NCI-H2196 (cell line): ENCODE measurements at regions not wholly inside any gene's neighbourhood (a gene's known extent, or its start where the extent isn't known, plus 50 kb on each side); places are given as distances from the start of the nearest gene placed in this dataset.
"Not testable (repeated sequence)": the region's sequence is repeated elsewhere in the genome, so short reads cannot be mapped to it uniquely, and the experiment has no call there.

ENCODE experiments used
- DNase-seq: peaks from one replicate; lab custom pipeline; 2025; ENCODE audit not compliant: unreplicated experiment; lab: John Stamatoyannopoulos, UW

DNA sequence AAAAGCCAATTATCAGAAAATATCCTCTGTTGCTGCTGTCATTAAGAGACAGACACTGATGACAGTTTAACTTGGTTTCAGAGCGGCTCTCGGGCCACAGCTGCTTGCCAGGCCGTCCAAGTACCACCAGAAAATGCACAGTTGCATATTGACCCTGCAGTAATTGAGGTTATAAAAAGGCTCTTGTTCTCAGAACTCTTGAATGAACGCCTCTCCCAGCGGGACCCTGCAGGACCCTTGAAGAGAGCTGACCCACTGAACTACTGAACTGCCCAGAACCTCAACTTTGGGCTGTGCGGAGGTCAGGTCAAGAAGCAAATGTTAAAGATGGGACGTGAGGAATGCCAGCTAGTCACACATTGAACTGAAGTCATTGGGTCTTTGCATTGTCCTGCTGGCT is 1559.0 kb upstream of the SLC10A2 start:
- no peak for DNase-seq

DNA sequence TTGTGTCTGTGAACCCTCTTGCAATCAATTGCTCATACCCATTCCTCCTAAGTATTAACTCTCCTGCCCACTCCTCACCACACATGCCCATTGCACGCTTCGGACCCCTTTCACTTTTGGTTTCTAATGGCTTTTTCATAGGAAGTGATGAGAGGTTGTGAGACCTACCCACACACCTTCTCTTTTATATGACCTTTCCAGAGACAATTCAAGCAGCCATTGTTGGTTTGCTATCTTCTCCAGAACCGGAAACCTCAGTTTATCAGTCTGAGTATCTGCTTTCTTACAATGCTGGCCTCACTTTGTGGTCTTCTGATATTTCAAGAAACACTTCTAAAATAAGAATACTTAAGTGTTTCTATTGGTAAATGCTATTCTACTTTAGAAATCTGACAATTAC is 1550.8 kb upstream of the SLC10A2 start:
- no peak for DNase-seq

DNA sequence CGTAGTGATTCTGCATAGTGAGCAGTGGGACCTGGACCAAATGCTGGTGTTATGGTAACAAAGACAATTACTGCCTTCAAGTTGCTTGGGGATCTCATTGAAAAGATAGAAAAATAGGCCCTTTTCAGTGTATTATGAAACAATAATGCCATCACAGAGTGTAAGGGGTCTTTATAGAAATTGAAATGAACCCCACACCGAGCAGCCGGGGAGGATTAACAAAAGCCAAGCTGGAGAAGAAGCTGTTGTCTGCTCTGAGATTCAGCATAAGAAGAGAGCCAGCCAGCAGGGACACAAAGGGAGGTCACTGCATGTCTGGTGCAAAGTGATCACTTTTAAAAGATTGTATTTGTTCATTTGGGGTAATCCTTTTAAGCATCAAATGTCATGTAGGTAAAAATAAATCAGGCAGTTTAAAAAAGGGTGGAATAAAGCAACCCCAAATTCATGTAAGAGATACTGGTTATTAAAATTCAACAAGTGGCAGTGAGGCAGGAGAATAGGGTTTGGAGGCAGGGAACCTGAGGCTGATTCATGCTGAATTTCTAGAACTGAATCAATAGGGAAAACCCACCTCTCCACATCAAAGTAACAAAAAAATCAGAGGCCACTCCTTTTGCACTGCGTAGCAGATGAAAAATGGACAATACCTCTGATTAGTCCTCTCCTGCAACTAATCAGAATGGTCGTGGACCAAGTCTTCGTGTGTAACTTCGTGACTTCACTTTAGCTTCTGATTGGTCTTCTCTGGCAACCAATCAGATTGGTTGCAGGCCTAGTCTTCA is 1548.3 kb upstream of the SLC10A2 start:
- no peak for DNase-seq

DNA sequence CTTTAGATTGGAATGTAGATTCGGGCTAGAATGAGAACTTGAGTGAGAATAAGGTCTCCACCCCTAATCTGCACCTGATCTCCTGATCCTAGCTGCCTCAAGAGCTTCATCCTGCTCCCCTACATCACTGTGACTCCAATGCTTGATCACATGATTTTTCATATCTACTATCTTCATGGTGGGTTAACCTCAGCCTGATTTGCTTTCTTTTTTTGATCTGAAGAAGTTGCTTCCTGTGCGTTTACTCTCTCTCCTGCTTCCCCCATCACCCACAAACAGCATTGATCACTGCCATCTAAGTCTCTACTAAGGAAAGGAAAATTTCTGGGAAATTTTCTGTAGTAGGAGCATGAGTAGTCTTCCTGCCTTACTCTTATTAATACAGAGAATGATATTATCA is 1542.1 kb upstream of the SLC10A2 start:
- DNase-seq = no peak

DNA sequence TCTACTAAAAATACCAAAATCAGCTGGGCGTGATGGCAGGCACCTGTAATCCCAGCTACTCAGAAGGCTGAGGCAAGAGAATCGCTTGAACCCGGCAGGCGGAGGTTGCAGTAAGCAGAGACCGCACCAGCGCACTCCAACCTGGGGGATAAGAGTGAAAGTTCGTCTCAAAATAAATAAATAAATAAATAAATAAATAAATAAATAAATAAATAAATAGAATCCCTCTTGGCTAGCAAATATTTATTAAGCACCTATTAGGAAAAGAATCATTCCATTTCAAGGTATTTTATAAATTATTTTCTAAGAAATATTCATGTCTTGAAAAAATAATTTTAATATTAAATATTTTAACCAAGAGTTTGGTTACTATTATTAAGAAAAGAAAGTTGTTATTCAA is 1539.2 kb upstream of the SLC10A2 start:
- not testable (repeated sequence) for DNase-seq

DNA sequence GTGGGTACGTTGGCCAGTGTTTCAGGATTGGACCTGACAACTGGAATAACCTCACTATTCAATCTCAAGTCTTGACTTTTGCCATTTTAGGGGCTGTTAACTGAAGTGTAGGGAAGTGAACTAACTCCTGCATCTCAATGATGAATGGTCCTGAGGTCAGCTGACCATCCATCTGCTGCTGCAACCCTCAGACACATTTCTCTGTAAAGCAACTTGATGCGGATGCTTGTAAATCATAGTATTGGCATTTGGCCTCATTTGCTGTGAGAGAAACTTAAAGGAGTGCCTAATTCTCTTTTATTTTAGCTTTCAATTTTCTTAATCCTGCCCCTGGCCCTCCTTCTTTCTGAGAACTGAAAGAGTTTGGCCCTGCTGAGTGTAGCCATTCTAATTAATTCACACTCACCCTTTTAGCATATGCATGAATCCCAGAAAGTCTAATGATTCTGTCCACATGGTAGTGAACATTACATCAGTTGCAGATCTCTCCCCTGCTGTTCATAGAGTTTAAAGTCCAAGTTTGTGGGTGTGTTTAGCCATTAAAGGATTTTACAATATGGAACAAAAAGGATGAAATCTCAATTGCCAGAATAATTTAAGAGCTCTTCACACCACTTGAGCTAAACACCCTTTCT is 1531.4 kb upstream of the SLC10A2 start:
- DNase-seq = no peak

DNA sequence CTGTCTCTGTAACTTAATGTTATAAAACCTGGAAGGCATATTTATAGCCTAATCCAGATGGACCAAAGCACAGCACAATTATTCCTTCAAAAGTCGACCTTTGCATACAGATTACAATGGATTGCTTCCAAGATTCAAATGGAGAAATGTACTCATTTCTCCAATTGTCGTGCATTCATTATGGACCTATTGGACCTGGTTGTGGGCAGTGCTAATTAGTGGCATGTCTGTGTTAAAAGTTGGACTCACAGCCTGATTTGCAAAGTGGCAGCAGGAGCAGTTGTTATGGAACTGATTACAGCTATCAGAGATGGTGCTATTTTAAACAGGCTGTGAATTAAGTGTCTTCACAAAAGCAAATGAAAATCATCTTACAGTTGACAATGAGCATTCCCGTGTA is 1529.3 kb upstream of the SLC10A2 start:
- no peak for DNase-seq

DNA sequence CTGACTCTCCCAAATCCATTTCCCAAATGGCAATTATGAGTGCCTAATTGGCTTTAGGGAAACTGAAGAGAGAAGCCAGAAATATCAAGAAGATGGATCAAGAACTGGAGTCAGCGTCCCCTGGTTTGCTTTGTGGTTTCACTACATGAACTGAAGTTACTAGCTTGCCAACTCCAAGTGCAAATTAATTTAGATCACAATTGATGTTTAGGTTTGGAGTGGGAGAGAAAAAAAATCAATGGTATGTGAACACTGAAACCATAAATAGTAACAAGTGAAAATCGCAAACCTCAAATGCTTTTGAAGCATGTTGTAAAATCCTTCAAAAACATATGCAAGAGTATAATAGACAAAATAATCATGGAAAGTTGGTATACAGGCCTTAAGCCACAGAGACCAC is 1528.6 kb upstream of the SLC10A2 start:
- no peak for DNase-seq

DNA sequence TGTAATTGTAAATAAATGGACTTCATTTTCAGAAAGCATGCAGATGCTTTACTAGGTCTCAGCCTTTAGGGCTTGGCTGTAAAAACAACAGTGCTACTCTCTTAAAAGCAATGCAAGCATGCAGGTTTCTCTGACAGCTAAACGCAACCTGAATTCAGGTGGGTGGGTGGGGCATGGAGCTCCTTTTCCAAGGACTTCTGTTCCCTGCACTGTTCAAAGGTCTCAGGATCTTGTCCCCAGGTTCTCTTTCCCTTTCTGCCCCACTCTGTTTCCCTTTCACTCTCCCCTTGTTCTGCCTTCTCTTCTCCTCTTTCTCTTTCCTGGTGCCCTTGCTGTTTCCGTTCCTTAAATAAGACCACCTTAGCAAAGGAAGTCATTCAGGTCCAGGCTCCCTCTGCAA is 1527.5 kb upstream of the SLC10A2 start:
- no peak for DNase-seq

DNA sequence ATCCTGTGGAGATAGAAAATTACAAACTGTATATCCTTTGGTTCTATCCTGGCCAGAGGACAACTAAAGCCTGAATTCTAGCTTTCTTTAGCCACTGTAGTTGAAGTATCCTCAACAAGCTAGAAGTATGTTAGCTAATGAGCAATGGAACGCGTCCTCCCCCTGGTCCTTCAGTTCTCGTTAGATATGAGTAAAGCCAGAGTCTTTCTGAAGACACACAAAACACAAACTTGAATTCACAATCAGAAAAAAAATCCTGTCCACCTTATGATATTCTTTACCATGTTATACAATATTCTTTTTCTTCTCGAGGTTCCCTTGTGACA is 1527.0 kb upstream of the SLC10A2 start:
- no peak for DNase-seq

DNA sequence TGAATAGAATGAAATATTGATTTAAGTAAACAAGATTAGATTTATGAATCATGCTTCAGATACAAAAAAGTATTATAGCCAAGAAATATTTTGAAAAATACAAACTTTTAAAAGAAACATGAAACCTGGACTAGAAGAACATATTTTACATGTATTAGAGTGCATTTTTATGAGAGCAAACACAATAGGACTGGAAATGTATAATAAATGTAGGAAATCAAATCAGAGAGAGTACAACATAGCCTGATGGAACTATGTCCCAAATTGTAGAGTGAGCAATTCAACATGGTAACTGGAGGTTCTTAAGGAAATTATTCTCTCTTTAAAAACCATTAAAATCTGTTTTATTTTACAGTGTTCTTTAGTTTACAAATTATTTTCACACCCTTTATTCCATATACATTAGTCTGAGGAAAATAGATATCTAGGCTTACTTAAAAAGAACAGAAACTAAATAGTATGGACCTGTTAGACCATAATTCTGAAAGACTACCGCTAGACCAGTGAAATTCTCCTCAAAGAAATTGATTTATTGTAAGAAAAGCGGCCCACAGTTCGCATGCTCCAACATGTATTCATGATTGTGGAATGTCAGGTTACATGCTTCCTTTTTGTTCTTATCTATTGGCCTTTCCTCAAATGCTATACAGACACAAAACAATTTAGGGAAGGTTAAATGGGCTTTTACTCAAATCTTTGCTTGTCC is 1526.5 kb upstream of the SLC10A2 start:
- no peak for DNase-seq

DNA sequence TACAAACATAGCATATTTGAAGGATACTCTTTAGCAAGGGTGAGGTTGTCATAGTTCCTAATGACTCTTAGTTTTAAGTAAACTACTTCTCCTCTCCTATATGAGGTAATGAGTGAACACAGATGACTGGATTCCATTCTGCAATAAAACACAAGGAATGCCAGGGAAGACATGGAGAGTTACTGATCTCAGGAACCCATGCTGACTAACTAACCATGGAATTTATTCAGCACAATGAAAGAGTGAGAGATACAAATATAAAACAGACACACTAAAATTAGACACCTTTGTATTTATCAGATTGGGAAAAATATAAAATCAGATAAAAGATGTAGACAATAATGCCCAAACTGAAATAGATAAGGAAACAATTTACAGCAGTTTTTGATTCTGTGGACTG is 1525.9 kb upstream of the SLC10A2 start:
- no peak for DNase-seq

DNA sequence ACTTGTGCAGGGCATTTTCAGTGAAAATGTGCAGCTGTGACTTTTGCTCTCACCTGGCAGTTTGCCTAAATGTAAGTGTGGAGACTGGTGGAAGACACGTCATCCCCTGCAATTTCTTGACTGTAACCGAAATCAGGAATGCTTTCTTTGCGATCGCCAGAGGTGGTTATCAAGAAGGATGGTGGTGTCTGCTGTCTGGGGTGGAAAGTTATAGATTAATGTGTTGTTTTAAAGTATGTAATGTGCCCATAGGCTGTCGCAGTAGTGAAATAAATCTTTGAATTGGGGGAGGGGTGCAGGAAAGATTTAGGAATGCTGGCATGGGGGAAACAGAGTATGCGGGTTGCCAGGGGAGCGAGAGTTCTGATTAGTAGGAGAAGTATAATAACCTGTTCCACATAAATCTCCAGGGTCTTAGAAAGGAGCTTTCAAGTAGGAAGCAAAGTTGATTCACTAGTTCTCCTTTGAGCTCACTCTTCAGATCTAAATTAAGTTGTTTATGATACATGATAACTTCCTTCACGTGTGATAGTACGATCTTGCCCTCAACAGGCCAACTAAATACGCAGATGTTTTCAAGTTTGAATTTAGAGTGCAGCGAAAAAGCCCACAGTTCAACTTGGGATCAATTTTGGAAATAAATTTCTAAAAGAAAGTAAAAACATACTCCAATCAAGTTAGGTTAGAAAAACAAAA is 1520.0 kb upstream of the SLC10A2 start:
- no peak for DNase-seq

DNA sequence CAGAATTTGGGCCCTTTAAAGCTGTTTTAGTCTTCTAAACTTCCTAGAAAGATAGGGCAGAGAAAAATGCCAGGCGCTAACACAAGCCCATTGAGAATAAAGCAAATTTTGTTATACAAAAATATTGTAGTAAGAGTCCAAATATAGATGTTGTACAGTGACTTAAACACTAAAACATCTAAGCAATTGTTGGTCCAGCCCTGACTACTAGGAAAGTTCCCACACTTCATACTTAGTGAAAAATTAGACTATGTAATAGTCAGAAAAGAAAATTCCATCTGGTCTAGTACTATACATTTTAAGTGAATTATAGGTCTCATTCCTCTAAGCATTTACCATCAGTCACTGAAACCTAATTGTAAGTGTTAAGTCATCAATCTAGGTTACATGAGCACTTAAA is 1518.3 kb upstream of the SLC10A2 start:
- no peak for DNase-seq

DNA sequence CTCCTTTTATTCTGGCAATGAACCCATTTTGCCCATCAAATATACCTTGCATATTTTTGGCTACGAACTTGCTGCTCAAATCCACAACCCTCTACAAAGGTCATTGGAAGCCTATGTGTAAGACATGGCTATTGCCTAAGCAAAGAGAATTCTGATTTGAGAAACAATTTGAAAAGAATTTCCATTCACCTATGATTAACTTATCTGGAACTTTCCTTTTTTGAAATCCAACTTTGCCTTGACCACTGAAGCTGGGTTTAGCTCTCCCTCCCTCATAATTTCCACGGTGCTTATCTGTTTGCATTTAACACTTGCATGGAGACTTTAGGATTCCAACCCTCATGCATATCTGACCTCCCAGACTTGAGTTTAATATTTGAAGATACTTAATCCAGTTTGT is 1514.7 kb upstream of the SLC10A2 start:
- no peak for DNase-seq

DNA sequence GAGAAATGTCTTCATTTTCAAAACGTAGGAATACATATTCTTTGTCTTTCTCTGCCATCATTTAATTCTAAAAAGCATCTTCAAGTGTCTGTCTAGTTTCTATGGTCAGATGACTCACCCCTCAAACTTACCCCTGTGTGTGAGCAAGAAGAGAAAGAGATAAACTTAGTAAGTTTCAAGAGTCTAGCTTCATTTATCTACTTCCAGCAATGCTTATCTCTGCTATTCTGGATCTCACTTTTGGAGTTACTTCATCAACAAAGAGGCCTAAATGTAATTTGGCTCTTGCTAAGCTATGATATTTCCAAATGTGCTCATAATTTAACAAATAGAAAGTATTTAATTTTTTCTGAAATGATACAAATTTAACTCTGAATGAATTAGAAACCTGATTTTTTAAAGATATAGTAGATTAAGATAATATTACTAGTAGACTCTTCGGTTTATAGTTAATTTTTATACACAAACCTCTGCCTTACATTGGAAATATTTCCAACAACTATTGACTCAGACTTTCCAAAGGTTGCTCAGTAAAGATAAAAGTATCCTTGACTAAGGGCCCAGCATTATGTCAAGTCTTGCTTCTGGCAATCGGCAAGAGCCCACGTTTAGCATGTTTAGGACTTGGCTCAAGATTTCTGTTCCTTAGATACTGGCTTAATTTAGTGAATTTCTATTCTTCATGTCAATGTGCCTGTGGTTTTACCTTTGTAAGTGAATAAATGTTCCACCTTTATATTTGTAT is 1511.0 kb upstream of the SLC10A2 start:
- no peak for DNase-seq

DNA sequence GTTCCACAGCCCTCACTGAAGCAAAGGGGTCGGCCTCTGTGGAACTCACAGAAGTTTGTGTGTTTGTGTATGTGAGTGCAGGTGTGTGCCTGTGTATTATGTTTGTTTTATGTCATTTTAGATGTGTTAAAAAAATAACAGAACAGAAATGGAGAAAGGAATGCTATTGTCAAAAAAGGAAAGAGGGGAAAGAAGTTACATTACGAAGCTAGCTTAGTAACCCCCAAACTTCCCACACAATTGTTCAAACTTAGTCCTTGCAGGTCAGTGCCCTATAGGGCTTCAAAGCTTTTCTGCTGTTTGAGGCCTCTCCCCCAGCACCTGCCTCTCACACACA is 1505.6 kb upstream of the SLC10A2 start:
- DNase-seq = no peak

DNA sequence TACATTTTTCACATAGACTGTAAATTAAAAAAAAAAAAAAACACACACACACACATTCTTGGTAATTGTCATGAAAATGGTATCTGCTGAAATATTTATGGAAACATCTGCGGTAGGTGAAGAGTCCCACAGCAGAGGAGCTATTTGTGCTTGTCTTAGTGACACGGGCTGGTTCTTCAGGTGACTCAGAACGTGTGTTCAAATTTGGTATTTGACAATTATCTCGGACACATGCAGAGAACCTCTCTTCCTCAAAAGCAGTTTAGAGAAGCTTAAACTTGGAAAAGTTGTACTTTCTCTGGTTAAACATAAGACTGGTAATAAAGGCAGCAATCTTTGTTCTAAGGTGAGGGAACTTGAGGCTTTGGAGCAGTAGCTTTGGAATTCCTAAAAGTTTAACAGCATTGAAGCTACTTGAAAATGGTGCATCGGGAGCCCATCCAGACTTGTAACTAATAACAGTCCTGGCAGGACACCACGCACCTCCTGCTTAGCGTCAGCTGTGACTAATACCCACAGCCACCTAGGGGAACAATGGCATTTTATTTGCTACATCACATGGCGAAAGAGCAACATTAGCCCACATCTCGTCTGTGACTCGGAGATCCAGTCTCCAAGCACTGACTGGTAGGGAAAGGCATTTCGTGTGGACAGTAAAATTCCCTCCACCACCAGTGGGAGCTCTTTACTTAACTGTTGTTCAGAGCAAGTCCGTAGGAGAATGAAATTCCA is 1505.1 kb upstream of the SLC10A2 start:
- no peak for DNase-seq

DNA sequence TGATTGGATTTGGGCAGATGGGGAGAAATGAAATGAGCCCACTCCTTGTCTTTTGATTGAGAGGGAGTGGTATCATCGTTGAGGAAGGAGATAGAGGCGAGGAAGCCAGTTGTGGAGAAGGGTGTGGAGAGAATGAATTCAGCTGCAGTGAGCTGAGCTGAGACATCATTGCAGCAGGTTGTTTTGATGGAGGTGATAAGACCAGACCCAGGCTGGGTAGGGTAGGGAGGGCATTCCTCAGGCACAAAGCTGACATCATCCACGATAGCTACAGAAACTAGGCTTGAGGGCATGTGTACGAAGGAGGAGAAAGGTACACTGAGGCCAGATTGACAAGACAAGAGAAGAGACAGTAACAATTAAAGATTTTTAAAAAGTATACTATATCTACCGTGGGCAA is 1500.9 kb upstream of the SLC10A2 start:
- DNase-seq = no peak

DNA sequence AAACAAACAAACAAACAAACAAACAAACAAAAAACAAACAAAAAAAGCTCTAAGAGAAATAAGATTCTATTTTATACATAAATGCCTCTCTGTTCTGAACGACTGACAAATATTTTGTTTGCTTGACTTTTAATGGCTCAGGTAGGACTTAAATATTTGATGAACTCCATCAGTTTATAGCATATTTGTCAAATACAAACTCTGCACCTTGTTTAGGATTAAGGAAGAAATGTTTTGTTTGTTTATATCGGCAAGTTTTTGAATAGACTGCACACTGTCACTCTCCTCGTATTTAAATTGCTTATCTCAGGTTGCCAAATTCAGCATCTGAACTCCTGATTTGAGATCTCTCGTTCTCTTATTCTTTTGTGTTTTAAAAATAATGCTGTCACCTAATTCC is 1499.7 kb upstream of the SLC10A2 start:
- no peak for DNase-seq

DNA sequence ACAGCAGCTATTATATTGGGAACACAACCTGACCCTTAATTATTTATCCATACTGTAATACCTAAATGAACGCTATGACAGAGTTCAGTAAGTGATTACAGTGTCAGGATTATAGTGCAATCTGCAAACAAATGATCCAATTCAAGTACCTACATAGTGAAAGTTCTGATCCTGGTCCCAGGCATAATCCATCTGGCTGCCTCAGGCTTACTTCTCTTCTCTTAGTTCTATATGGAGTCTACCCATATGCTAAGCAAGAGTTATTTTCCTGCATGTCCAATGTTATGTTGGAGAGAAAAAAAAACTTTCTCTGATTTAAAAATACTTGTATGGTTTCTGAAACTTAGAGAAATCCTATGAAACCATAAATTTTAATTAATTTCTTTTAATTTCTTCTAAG is 1487.7 kb upstream of the SLC10A2 start:
- no peak for DNase-seq
